GM18499 (cell line): ENCODE measurements at regions not wholly inside any gene's neighbourhood (a gene's known extent, or its start where the extent isn't known, plus 50 kb on each side); places are given as distances from the start of the nearest gene placed in this dataset.

Experiments used
- ATAC-seq: cut with Tn5 transposase; IDR thresholded peaks from one replicate; pipeline ENCODE4 v1.9.1; 2021; ENCODE audit warnings: moderate number of reproducible peaks; ENCODE audit not compliant: insufficient read depth, unreplicated experiment

DNA sequence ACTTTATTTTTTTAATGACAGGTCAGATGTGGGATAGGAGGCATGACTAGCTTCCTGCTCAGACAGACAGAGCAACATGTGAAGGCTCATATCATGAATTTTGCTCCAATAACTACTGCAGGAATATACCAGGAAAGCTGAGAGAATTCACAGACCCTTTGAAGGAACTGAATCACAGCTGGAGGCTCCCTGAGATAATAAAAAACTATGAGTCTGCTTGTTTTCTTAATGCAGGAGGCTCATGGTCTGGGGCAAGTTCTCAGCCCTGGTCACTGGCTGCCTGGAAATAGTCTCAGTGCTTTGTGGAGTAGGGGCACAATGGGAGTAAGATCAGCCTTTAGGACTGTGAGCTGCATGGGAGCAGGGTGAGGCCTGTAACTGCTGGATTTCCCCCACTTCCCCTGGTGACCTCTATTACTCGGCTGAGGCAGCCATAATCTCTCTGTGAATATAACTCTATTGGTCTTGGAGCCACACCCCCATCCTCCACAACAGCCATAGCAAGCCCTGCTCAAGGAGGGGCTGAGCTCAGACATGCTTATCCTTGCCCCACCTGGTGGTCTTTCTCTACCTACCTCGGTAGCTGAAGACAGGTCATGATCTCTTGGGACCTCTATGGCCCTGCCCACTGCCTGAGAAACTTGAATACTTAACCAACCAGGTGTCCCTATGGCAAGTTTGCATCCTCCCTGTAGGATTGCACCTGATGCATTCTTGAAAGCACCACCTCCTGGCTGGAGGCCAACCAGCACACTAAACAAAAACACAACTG is 281.6 kb upstream of the TMCO5A start:
- no peak for ATAC-seq

DNA sequence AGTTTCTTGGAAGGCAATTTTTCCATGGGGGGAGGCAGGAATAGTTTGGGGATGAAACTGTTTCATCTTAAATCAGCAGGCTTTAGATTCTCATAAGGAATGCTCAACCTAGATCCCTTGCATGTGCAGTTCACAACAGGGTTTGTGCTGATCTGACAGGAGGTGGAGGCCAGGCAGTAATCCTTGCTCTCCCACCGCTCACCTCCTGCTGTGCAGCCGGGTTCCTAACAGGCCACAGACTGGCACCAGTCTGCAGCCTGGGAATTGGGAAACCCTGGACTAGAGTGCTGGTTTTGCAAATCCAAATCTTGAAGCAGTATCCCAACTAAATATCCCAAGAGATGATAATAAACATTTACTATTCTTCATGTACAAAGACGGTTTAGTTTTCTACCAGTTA is 256.3 kb upstream of the TMCO5A start:
- ATAC-seq = no peak

DNA sequence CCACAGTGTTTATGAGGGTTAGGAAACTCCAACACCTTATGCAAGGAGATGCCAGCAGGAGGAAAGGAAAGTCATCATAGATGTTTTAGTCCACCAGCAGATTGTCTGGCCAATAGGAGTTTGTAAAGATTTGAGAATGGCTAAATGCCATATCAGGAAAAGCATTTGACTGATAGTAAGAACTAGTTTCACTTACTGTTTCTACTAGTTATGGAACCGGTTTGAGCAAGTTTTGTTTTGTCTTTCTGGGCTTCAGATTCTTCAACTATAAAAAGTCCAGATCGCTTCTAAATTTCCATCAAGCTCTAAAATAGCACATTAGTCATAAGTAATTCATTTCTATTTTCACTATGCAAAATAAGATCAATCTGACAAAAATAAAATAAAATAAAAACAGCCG is 254.8 kb upstream of the TMCO5A start:
- ATAC-seq = no peak

DNA sequence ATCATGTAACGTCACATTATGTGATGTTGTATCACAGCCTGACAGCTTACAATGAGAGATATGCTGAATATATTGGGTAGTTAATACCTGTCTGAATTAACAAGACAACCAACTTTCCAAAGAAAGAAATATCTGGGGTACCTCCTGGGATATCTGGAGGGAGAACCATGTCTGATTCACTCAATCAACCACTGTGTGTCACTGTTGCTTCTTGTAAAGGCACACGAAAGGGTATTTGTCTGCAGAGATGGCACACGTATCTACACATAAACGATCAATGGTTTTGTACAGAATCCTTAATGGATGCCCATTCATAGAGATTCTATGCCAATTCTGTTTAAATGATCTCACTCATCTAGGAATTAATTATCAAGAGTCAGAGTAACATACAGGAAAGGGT is 252.1 kb upstream of the TMCO5A start:
- no peak for ATAC-seq

DNA sequence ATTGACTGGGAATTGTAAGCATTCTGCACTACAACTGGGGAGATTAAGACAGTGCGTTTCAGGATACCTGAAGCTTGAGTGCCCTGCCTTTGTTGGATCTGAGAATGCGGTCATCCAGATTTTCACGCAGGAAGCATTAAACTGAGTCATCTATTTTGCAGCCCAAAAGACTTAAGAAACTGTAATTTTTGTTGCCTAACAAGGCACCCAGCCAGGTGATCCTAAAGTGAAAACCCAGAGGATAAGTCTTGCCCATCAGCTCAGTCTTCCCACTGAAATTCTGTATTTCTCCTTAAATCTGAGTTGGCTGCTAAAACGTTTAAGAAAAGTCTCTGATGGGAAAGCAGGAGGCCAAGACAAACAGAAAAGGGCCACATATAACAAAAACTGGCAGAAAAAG is 242.5 kb upstream of the TMCO5A start:
- no peak for ATAC-seq

DNA sequence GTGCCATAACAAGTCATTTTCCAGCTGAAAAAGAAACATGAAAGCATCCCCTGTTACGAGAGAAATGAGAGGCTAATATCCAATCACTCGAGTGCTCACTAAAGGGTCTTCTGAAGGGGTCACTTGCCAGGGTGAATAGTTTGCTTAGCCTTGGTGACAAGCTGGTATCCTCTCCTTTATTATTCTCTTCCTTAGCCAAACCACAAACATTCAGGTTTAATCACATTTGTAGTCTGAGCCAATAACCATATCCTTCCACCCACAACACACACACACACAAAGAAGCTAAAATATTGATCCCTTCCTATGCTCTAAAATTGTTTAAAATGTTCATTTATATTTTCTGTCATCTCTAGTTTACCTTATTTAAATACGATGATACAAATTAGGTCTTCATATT is 240.5 kb upstream of the TMCO5A start:
- no peak for ATAC-seq

DNA sequence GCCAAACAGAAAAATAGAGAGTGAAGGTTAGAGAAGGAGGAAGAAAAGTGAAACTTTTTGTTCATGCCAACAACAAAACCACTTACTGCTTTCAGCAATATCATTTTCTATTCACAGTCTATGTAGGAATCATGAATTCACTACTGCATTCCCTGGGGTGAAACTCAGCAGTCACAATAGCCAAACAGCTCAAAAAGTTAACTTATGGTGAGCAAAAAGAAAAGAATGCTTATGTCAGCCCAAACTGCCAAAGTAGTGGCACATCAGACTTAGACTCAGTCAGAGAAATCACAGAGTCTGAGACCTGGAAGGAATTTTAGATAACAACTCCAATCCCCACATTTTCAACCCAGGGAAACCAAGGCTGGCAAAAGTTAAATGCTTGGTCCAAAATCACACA is 238.7 kb upstream of the TMCO5A start:
- ATAC-seq = no peak

DNA sequence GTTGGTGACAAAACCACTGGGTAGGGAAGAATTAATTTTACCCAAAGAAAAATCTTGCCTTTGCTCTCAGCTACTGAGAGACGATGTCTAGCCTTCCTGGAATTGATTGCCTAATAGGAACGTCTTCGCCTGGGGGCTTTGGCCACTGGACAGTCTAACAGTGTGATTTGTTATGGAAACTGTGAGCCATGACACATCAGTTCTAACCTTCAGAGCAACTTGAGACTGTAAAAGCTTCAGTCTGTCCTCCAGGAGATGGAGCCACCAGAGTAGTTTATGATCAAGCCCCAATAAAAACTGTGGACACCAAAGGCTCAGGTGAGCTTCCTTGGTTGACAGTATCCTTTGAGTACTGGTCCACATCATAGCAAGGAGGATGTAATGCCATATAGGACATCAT is 235.8 kb upstream of the TMCO5A start:
- ATAC-seq = no peak

DNA sequence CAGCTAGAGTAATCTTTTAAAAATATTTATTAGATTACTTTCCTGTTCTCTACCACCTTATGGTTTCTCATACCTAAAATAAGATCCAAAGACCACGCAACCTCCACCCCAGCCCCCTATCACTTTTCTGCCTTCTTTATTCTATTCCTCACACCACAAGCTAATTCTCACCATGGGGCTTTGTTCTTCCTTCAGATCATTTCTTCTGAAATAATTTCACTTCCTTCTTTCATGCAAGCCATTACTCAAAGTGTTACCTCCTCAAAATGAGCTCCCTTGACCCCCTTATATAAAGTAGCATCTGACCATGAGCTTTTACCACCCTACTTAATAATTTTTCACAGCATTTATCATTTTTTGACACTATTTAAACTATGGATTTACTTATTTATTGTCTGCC is 233.2 kb upstream of the TMCO5A start:
- no peak for ATAC-seq

DNA sequence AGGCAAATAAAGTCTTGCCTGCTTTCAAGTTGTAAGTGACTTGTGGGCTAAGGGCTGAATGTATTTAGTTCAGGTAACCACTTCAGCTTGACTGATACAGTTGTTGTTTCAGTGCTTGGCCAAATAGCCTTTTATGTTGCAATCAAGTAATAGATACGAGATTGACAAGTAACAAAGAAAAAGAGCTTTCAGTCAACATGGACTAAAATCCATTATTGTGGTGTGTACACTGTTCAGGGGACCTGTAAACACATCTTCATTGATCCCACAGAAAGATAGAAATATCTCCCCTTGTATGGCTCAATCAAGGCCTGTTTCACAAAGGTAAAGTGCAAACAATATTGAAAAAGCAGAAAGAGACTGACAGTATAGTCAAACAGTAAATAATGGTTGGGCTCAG is 224.8 kb upstream of the TMCO5A start:
- ATAC-seq = no peak

DNA sequence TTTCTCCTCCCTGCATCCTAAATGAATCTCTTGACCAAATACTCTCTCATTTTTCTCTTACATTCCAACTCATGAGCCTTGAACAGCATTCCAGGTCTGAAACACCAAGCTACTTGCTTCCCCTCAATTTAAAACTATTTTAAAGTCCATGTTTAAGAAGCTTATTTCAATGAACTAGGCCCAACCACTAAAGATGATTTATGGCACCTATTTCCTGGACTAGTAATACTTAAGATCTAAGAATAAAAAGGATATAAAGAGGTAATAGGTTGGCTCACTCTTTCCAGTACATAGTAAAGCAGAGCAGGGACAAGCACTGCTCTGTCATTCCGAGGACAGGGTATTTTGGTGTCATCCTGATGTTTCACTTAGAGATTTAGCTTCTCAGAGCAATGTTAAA is 219.3 kb upstream of the TMCO5A start:
- ATAC-seq = no peak

DNA sequence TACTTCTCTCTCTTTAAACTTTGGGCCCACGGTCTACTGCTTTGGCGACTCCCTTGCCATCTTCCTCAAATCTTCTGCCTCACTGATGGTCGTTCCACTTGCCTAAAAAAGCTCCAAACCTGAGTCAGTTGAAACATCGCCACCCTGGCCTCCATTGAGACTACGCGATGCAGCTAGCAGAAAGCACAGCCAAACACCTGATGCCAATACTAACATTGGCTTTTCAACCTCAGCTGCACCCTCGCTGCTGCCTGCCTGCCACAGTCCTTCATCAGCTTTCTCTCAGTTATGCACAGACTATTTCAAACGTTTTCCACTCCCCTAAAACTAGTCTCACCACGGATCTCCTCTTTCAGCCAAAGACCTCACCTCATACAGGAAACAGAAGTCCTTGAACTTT is 214.2 kb upstream of the TMCO5A start:
- no peak for ATAC-seq

DNA sequence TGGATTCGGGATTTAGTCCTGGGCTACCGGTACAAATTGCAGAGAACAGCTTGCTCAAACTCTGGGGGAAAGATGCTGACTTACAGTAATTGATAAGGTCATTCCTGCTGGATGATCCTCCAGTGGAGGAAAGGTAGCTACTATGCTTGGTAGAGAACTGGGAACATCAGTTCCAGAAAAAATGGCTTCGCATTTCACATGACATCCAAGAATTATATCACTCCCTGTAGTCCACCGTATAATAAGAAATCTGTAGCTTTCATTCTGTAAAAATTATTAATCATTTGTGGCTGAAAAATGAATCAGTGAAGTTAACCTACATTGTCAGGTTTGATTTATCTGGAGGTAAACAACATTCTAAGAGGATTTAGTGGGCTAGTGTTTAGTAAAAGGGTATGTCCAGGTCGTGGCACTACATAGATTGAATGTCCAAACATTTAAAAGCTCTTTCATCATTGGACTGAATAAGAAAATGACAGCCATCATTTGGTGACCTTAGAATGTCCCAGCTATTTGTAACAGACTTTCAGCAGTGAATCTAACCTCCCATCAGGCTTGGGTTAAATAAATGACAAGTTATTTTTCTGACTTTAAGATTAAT is 203.2 kb upstream of the TMCO5A start:
- ATAC-seq = no peak

DNA sequence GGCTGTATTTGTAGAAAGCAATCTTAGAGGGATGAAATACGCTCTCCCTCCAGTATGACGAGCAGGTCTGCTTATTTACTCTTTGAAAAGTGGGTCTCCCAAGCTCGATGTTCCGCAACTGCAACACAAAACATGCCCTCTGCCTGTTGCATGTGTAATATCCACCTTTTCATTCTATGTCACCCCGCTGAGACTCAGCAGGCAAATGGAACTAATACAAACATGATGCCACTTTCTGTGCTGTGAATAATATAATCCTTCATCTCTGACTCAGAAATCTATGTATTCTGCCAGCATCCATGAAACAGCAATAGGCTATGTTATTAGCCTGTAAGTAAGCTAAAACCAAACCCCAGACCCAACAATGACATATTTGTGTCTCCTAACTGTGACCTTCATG is 200.8 kb upstream of the TMCO5A start:
- no peak for ATAC-seq

DNA sequence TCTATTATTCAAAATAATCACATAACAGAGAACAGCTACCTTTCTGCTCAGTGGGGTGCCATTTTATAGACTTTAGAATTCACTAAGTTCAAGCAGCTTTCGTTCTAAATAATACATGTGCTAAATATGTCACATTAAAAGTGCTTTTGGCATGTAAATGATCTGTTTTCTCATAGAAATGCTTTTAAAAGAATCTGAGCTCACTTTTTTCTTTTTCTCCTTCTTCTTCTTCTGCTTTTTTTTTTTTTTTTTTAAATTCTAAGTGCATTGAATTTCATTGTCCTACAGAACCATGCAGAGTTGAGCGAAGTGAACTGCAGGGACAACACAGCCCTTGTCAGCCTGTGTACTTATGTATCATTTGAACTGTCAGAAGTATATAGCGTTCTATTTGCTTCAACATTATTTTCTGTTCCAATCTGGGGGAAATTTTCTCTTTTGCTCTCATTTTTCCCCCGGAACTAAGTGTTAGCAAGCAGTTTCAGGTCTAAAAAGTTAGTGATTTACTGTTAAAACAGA is 193.8 kb upstream of the TMCO5A start:
- no peak for ATAC-seq

DNA sequence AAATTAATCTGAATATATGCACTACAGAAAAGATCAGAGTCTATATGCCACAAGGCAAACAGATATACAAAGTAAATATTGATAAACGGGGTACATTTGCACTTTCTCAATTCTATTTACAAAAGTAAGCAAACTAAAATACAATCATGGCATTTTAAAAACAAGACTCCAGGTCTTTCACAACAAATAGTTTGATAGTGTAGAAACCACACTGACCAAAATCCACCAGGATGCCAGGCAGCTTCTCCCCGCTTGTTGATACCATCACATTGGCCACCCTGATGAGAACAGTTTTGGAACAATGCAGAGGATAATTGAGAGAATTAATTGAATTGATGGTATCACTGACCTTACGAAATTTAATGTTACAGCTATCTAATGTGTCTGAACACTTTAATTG is 190.6 kb upstream of the TMCO5A start:
- ATAC-seq = no peak

DNA sequence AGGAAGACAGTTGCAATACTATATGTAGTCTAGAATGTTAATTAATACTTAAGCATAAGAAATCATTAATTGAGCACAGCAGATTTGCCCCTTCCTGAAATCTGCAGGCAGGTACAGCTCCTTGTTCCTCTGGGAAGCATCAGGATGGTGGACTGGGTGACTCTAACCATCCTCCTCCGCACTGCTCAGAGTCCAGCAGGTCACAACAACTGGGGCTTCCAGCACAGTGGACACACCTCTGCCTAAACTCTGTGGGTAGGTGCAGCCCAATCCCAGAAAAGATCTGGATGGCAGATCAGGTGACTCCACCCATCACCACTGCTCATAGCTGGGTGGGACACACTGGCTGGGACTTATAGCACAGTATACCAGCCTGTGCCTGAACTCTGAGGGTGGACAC is 189.9 kb upstream of the TMCO5A start:
- ATAC-seq = no peak

DNA sequence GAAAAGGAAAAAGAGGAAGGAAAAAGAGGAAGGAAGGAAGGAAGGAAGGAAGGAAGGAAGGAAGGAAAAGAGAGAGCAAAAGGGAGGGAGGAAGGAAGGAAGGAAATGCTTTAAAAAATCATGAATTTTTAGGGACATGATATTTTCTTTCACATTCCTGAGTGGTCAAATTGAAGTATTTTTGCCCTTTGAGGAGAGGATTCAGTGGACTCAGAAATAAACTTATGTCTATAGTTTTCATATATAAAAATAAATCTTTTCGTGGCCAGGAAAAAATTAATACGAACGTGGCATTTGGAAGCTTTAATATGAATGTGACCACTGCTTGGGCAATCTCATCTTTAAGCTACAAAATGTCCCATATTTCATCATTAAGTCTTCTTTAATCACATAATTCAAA is 183.0 kb upstream of the TMCO5A start:
- ATAC-seq = no peak

DNA sequence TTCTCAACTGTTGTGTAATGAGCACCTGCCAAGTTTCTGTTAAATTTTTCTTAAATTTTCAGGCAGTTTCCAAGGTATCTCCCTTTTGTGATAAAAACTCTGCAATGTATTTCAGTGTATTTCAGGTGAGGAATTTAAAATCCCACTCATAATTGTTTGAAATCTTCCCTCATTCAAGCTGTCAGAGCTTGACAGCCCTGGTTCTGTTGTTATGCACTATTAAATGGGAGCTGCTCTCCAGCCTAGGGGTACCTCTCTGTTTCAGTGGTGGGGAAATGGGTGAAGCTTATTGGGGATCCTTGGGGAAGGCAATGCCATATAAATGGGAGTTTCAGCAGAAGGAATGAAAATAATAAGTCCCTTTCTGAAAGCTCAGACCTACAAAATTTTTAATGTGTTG is 178.0 kb upstream of the TMCO5A start:
- no peak for ATAC-seq

DNA sequence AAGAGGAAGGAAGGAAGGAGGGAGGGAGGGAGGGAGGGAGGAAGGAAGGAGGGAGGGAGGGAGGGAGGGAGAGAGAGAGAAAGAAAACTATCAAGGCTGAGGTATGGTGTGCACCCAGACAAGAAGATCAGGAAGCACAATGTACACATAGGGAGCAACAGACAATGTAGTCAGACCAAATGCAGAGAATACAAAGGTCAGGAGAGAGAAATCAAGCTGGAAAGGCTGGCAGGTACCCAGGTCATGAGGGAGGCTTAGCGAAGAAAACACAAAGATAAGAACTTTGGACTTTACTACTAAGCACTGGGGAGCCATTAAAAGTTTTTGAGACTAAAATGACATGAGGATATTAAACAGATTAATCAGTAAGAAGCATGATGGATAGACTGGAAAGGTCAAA is 176.0 kb upstream of the TMCO5A start:
- ATAC-seq = no peak

DNA sequence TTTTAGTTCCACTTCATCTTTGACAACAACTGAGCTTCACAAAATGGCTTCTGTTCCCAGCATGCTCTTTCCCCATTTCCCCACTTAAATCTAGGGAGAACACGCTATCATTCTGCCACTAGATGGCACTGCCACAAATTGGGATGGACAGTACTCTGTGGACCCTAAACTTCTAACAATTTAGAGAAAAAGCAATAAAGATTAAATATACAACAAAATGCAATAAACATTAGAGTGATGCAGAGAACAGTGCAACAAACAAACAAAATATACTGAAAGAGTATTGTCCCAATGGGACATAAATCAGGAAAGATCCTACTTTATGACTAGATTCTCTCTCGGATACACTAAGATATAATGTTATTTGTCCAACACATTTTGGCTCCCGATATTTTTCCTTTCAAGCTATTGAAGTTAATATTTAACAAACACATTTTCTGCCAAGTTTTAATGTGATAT is 169.7 kb upstream of the TMCO5A start:
- ATAC-seq = peak; percentile 78

DNA sequence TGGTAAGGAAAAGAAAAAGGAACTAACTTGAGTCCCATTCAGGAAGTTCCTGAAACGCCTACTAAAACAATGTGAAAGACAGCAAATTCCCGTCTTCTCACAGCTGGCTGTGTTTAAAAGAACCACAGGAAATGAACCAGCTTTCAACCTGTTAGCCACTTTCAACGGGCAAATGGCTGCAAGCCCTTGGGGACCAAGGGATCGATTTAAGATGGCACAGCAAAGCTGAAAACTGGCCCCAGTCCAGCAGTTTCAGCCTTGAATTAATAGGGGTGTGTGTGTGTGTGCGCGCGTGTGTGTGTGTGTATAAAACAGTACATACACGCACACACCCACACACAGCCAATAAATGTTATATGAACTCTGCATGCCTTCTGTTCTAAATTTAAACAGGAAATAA is 168.7 kb upstream of the TMCO5A start:
- ATAC-seq = no peak
